GM21381 (cell line): ENCODE measurements at regions not wholly inside any gene's neighbourhood (a gene's known extent, or its start where the extent isn't known, plus 50 kb on each side); places are given as distances from the start of the nearest gene placed in this dataset.
"Not testable (repeated sequence)": the region's sequence is repeated elsewhere in the genome, so short reads cannot be mapped to it uniquely, and the experiment has no call there.

Source experiments
- ATAC-seq: cut with Tn5 transposase; IDR thresholded peaks from one replicate; pipeline ENCODE4 v1.9.1; 2021; ENCODE audit warnings: mild to moderate bottlenecking, moderate library complexity; ENCODE audit not compliant: unreplicated experiment

- no peak for ATAC-seq
Measured at GRCh38 chr7:66502230-66503035, 126.2 kb upstream of the KCTD7 start.

- ATAC-seq = no peak
Measured at GRCh38 chr7:66503036-66503370, 125.7 kb upstream of the KCTD7 start.

- no peak for ATAC-seq
Measured at GRCh38 chr7:66503551-66504031, 125.1 kb upstream of the KCTD7 start.

- ATAC-seq = no peak
Measured at GRCh38 chr7:66504131-66504530, 124.5 kb upstream of the KCTD7 start.

GRCh38 chr7:66505009-66505408, 123.7 kb upstream of the KCTD7 start:
- ATAC-seq = no peak

- no peak for ATAC-seq
Measured at GRCh38 chr7:66505531-66506451, 122.9 kb upstream of the KCTD7 start.

GRCh38 chr7:66506703-66507102, 122.0 kb upstream of the KCTD7 start:
- not testable (repeated sequence) for ATAC-seq

GRCh38 chr7:66507764-66508296, 120.9 kb upstream of the KCTD7 start:
- no peak for ATAC-seq

- no peak for ATAC-seq
Measured at GRCh38 chr7:66508431-66508830, 120.2 kb upstream of the KCTD7 start.

- ATAC-seq = no peak
Measured at GRCh38 chr7:66514050-66514449, 114.6 kb upstream of the KCTD7 start.

GRCh38 chr7:66517212-66517909, 111.3 kb upstream of the KCTD7 start:
- ATAC-seq = no peak

GRCh38 chr7:66518151-66518691, 110.5 kb upstream of the KCTD7 start:
- ATAC-seq = no peak

- ATAC-seq = no peak
Measured at GRCh38 chr7:66521675-66522074, 107.0 kb upstream of the KCTD7 start.

- ATAC-seq = no peak
Measured at GRCh38 chr7:66522518-66522917, 106.2 kb upstream of the KCTD7 start.

GRCh38 chr7:66523409-66523808, 105.3 kb upstream of the KCTD7 start:
- ATAC-seq = no peak

- no peak for ATAC-seq
Measured at GRCh38 chr7:66524738-66525137, 103.9 kb upstream of the KCTD7 start.

GRCh38 chr7:66526782-66527181, 101.9 kb upstream of the KCTD7 start:
- ATAC-seq = not testable (repeated sequence)

GRCh38 chr7:66528652-66529051, 100.0 kb upstream of the KCTD7 start:
- ATAC-seq = no peak

GRCh38 chr7:66529883-66530610, 98.6 kb upstream of the KCTD7 start:
- no peak for ATAC-seq
